SK-N-MC (cell line): ENCODE measurements at regions not wholly inside any gene's neighbourhood (a gene's known extent, or its start where the extent isn't known, plus 50 kb on each side); places are given as distances from the start of the nearest gene placed in this dataset.

Experiments
- EZH2 ChIP-seq: fragments of 200-600 bp; sonication (generic); IDR thresholded peaks from one replicate; pipeline ENCODE4 v1.6.1; 2017; ENCODE audit warnings: antibody characterized with exemption
- POLR2AphosphoS5 ChIP-seq: IDR thresholded peaks from 2 replicates; pipeline ENCODE4 v1.6.1; 2012; ENCODE audit warnings: mild to moderate bottlenecking, low read depth, low read length, borderline replicate concordance

DNA sequence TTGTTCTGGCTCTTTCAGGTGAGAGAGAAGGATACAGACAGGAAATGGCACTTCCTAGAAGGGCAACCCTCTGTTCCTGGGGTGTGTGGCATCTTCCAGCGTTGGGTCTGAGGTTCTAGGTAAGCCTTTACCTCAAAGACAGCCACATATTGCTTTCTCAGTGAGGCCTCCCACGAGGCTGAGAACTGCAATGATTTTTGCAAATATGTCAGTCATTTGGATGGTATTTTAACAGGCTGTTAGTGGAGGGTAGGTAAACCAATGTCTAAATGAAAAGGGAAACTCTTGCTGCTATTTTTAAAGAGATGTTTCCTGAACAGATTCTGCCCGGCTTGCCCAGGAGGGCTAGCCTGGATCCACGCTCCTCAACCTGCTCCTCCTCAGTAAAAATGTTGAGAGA is 240.3 kb upstream of the KLF6 start:
- no peak for TF ChIP-seq EZH2
- no peak for TF ChIP-seq POLR2AphosphoS5
